Tibial nerve (tissue), 4 donors: ENCODE measurements at regions not wholly inside any gene's neighbourhood (a gene's known extent, or its start where the extent isn't known, plus 50 kb on each side); places are given as distances from the start of the nearest gene placed in this dataset.

ENCODE experiments used
- DNase-seq, 2 donors: peaks; one replicate each; pipeline ENCODE4 v3.0.0-alpha.2; 2019; ENCODE audit warnings: low spot score in 2 of 2
- H3K27ac ChIP-seq, 4 donors: fragments of 200-600 bp; sonication (generic) in 3 of 4; one replicate each; pipeline ENCODE4 v1.5.1; 2017 to 2019; ENCODE audit warnings: mild to moderate bottlenecking in 1 of 4
- H3K27me3 ChIP-seq, 2 donors: fragments of 200-600 bp; sonication (generic) in 1 of 2; one replicate each; pipeline versions ENCODE4 v1.5.1 to v1.6.0; 2017 to 2019
- H3K36me3 ChIP-seq, 3 donors: fragments of 200-600 bp; sonication (generic); one replicate each; pipeline ENCODE4 v1.5.1; 2018 to 2019
- H3K4me1 ChIP-seq, 4 donors: fragments of 200-600 bp; sonication (generic) in 3 of 4; one replicate each; pipeline ENCODE4 v1.5.1; 2017 to 2019
- H3K4me3 ChIP-seq, 4 donors: fragments of 200-600 bp; sonication (generic) in 3 of 4; one replicate each; pipeline ENCODE4 v1.5.1; 2017 to 2019; ENCODE audit warnings: mild to moderate bottlenecking in 1 of 4, moderate library complexity in 1 of 4
- H3K9me3 ChIP-seq, 4 donors: fragments of 200-600 bp; sonication (generic) in 3 of 4; one replicate each; pipeline ENCODE4 v1.5.1; 2017 to 2019
- CTCF ChIP-seq, 5 experiments: fragments of 200-600 bp in 3 of 5; fragments of 450-650 bp in 2 of 5; sonication (generic) in 3 of 5; IDR thresholded peaks; one replicate each; pipeline ENCODE4 v1.5.1; 2016 to 2019; ENCODE audit warnings: antibody characterized with exemption in 5 of 5, mild to moderate bottlenecking in 3 of 5, moderate library complexity in 2 of 5
- EP300 ChIP-seq, 2 donors: sonication (generic); formaldehyde crosslinking; IDR thresholded peaks; one replicate each; pipeline ENCODE4 v1.6.1; 2017; ENCODE audit warnings: antibody characterized with exemption in 2 of 2, mild to moderate bottlenecking in 1 of 2
- POLR2A ChIP-seq, 2 donors: fragments of 450-650 bp; IDR thresholded peaks; one replicate each; pipeline ENCODE4 v1.6.1; 2017; ENCODE audit warnings: antibody characterized with exemption in 2 of 2, mild to moderate bottlenecking in 2 of 2, moderate library complexity in 2 of 2
- WGBS, 2 donors: methylation state at CpG; one replicate each; pipeline ENCODE4 v1.1.5; 2018; 5-methylcytosine and 5-hydroxymethylcytosine counted together

- DNase-seq = no peak
- no peaks in the 10 kb centered on the region for H3K36me3 ChIP-seq
- H3K27me3 ChIP-seq = no peaks in the 10 kb centered on the region
- no peak overlapping the region for H3K4me3 ChIP-seq
- no peak overlapping the region for H3K27ac ChIP-seq
- no peak for TF ChIP-seq CTCF (IDR thresholded peaks at IDR 0.05)
- no peak for TF ChIP-seq POLR2A (IDR thresholded peaks at IDR 0.05)
- TF ChIP-seq EP300 (IDR thresholded peaks at IDR 0.05) = no peak
- H3K4me1 ChIP-seq = no peaks in the 10 kb centered on the region
- no peaks in the 10 kb centered on the region for H3K9me3 ChIP-seq
- WGBS, 2 donors = 79 to 81% methylated on average over 6 of the region's 6 CpGs
Observed at GRCh38 chr9:3773362-3774060, 247.7 kb upstream of the RFX3 start.

- H3K4me1 ChIP-seq = no peaks in the 10 kb centered on the region
- no peak for DNase-seq
- no peaks in the 10 kb centered on the region for H3K27me3 ChIP-seq
- TF ChIP-seq POLR2A (IDR thresholded peaks at IDR 0.05) (no peak), CTCF (IDR thresholded peaks at IDR 0.05) (no peak)
- H3K36me3 ChIP-seq = no peaks in the 10 kb centered on the region
- WGBS, 2 donors = 60 to 62% methylated on average over 4 of the region's 4 CpGs
- H3K9me3 ChIP-seq = no peaks in the 10 kb centered on the region
- H3K4me3 ChIP-seq = no peak overlapping the region
- H3K27ac ChIP-seq = no peak overlapping the region
Observed at GRCh38 chr9:3769646-3770045, 243.8 kb upstream of the RFX3 start.

- TF ChIP-seq POLR2A (IDR thresholded peaks at IDR 0.05) (no peak), EP300 (IDR thresholded peaks at IDR 0.05) (peak in 1 of 2 donors; percentile 63)
- peak overlapping the region in 1 of 4 donors; percentile 20 for H3K27ac ChIP-seq
- WGBS, 2 donors = 71 to 81% methylated on average over 4 to 5 of the region's 5 CpGs
Observed at GRCh38 chr9:3768712-3769457, 243.1 kb upstream of the RFX3 start.

GRCh38 chr9:3768286-3768685, 242.5 kb upstream of the RFX3 start:
- Histone ChIP-seq H3K9me3 (peaks cover 0 to 3% (median 0%) of the 10 kb centered on the region in 4 donors), H3K27ac (no peak overlapping the region), H3K27me3 (no peaks in the 10 kb centered on the region), H3K4me1 (no peaks in the 10 kb centered on the region), H3K36me3 (no peaks in the 10 kb centered on the region), H3K4me3 (no peak overlapping the region)
- 85 to 89% methylated on average over 5 of the region's 5 CpGs for WGBS, 2 donors
- TF ChIP-seq EP300 (IDR thresholded peaks at IDR 0.05) (no peak), POLR2A (IDR thresholded peaks at IDR 0.05) (no peak), CTCF (IDR thresholded peaks at IDR 0.05) (no peak)
- DNase-seq = no peak

More at GRCh38 chr9:3768712-3769457, 243.1 kb upstream of the RFX3 start:
- Histone ChIP-seq H3K9me3 (no peaks in the 10 kb centered on the region), H3K4me1 (no peaks in the 10 kb centered on the region), H3K4me3 (no peak overlapping the region), H3K27me3 (no peaks in the 10 kb centered on the region), H3K36me3 (no peaks in the 10 kb centered on the region)
- peak in 1 of 2 donors; percentile 21 for DNase-seq

- H3K4me3 ChIP-seq = no peak overlapping the region
- no peak for TF ChIP-seq EP300 (IDR thresholded peaks at IDR 0.05)
- no peak for TF ChIP-seq POLR2A (IDR thresholded peaks at IDR 0.05)
- TF ChIP-seq CTCF (IDR thresholded peaks at IDR 0.05) = no peak
- peaks cover 0 to 7% (median 5%) of the 10 kb centered on the region in 4 donors for H3K4me1 ChIP-seq
- H3K27me3 ChIP-seq = no peaks in the 10 kb centered on the region
- peaks cover 0 to 4% (median 0%) of the 10 kb centered on the region in 4 donors for H3K9me3 ChIP-seq
- 60 to 63% methylated on average over 3 of the region's 3 CpGs for WGBS, 2 donors
- no peak overlapping the region for H3K27ac ChIP-seq
- no peak for DNase-seq
- H3K36me3 ChIP-seq = no peaks in the 10 kb centered on the region
Observed at GRCh38 chr9:3762076-3762475, 236.3 kb upstream of the RFX3 start.
